Stimulated activated naive CD8-positive, alpha-beta T cell treated with anti-CD3 and anti-CD28 coated beads, Interleukin-15, Interleukin-2, amounts not matched to agents 100 ng/mL and 50 ng/mL, for 24 hours (primary cell): ENCODE measurements at regions not wholly inside any gene's neighbourhood (a gene's known extent, or its start where the extent isn't known, plus 50 kb on each side); places are given as distances from the start of the nearest gene placed in this dataset.
"Not testable (repeated sequence)": the region's sequence is repeated elsewhere in the genome, so short reads cannot be mapped to it uniquely, and the experiment has no call there.

Source experiments
- H3K27ac Mint-ChIP-seq: one replicate; pipeline ENCODE4 v1.8.0; 2021; ENCODE audit warnings: mild to moderate bottlenecking, mixed read lengths
- H3K27me3 Mint-ChIP-seq: one replicate; pipeline ENCODE4 v1.8.0; 2021; ENCODE audit warnings: mixed read lengths
- H3K36me3 Mint-ChIP-seq: one replicate; pipeline ENCODE4 v1.8.0; 2021; ENCODE audit warnings: low read depth, mixed read lengths
- H3K4me1 Mint-ChIP-seq: one replicate; pipeline ENCODE4 v1.8.0; 2021; ENCODE audit warnings: low read depth, mixed read lengths
- H3K4me3 Mint-ChIP-seq: one replicate; pipeline ENCODE4 v1.8.0; 2021; ENCODE audit warnings: mild to moderate bottlenecking, mixed read lengths
- H3K9me3 Mint-ChIP-seq: one replicate; pipeline ENCODE4 v1.8.0; 2021; ENCODE audit warnings: mixed read lengths

GRCh38 chr15:87720235-87720634, 536.3 kb downstream of the NTRK3 start:
- Mint-ChIP-seq H3K4me3 (no peak overlapping the region), H3K4me1 (no peaks in the 10 kb centered on the region), H3K27ac (no peak overlapping the region), H3K27me3 (no peaks in the 10 kb centered on the region), H3K9me3 (no peaks in the 10 kb centered on the region), H3K36me3 (no peaks in the 10 kb centered on the region)

GRCh38 chr15:87716422-87716821, 540.1 kb downstream of the NTRK3 start:
- H3K36me3 Mint-ChIP-seq = no peaks in the 10 kb centered on the region
- no peak overlapping the region for H3K27ac Mint-ChIP-seq
- no peaks in the 10 kb centered on the region for H3K27me3 Mint-ChIP-seq
- no peaks in the 10 kb centered on the region for H3K4me1 Mint-ChIP-seq
- no peaks in the 10 kb centered on the region for H3K9me3 Mint-ChIP-seq
- H3K4me3 Mint-ChIP-seq = no peak overlapping the region

- H3K27ac Mint-ChIP-seq = no peak overlapping the region
- no peaks in the 10 kb centered on the region for H3K9me3 Mint-ChIP-seq
- no peak overlapping the region for H3K4me3 Mint-ChIP-seq
- no peaks in the 10 kb centered on the region for H3K4me1 Mint-ChIP-seq
- H3K36me3 Mint-ChIP-seq = no peaks in the 10 kb centered on the region
- H3K27me3 Mint-ChIP-seq = no peaks in the 10 kb centered on the region
Measured at GRCh38 chr15:87715252-87715651, 541.3 kb downstream of the NTRK3 start.

- Mint-ChIP-seq H3K27me3 (no peaks in the 10 kb centered on the region), H3K36me3 (no peaks in the 10 kb centered on the region), H3K9me3 (no peaks in the 10 kb centered on the region), H3K27ac (no peak overlapping the region), H3K4me1 (no peaks in the 10 kb centered on the region), H3K4me3 (no peak overlapping the region)
Measured at GRCh38 chr15:87713475-87713879, 543.1 kb downstream of the NTRK3 start.

GRCh38 chr15:87712211-87712610, 544.3 kb downstream of the NTRK3 start:
- Mint-ChIP-seq H3K9me3 (no peaks in the 10 kb centered on the region), H3K36me3 (no peaks in the 10 kb centered on the region), H3K27ac (no peak overlapping the region), H3K4me1 (no peaks in the 10 kb centered on the region), H3K4me3 (no peak overlapping the region), H3K27me3 (no peaks in the 10 kb centered on the region)

- no peaks in the 10 kb centered on the region for H3K9me3 Mint-ChIP-seq
- no peaks in the 10 kb centered on the region for H3K27me3 Mint-ChIP-seq
- no peak overlapping the region for H3K27ac Mint-ChIP-seq
- H3K4me1 Mint-ChIP-seq = no peaks in the 10 kb centered on the region
- no peaks in the 10 kb centered on the region for H3K36me3 Mint-ChIP-seq
- H3K4me3 Mint-ChIP-seq = no peak overlapping the region
Measured at GRCh38 chr15:87711026-87711425, 545.5 kb downstream of the NTRK3 start.

GRCh38 chr15:87710406-87710805, 546.1 kb downstream of the NTRK3 start:
- no peaks in the 10 kb centered on the region for H3K4me1 Mint-ChIP-seq
- H3K4me3 Mint-ChIP-seq = no peak overlapping the region
- no peaks in the 10 kb centered on the region for H3K36me3 Mint-ChIP-seq
- H3K9me3 Mint-ChIP-seq = no peaks in the 10 kb centered on the region
- no peaks in the 10 kb centered on the region for H3K27me3 Mint-ChIP-seq
- H3K27ac Mint-ChIP-seq = no peak overlapping the region

GRCh38 chr15:87707566-87708130, 548.9 kb downstream of the NTRK3 start:
- Mint-ChIP-seq H3K9me3 (peaks cover 5% of the 10 kb centered on the region), H3K4me3 (no peak overlapping the region), H3K4me1 (no peaks in the 10 kb centered on the region), H3K36me3 (no peaks in the 10 kb centered on the region), H3K27ac (no peak overlapping the region), H3K27me3 (peaks cover 4% of the 10 kb centered on the region)

- no peak overlapping the region for H3K27ac Mint-ChIP-seq
- peaks cover 4% of the 10 kb centered on the region for H3K27me3 Mint-ChIP-seq
- no peak overlapping the region for H3K4me3 Mint-ChIP-seq
- H3K36me3 Mint-ChIP-seq = no peaks in the 10 kb centered on the region
- peaks cover 5% of the 10 kb centered on the region for H3K9me3 Mint-ChIP-seq
- no peaks in the 10 kb centered on the region for H3K4me1 Mint-ChIP-seq
Measured at GRCh38 chr15:87707071-87707470, 549.5 kb downstream of the NTRK3 start.

- no peak overlapping the region for H3K4me3 Mint-ChIP-seq
- peaks cover 4% of the 10 kb centered on the region for H3K27me3 Mint-ChIP-seq
- H3K27ac Mint-ChIP-seq = no peak overlapping the region
- H3K36me3 Mint-ChIP-seq = no peaks in the 10 kb centered on the region
- no peaks in the 10 kb centered on the region for H3K4me1 Mint-ChIP-seq
- peaks cover 5% of the 10 kb centered on the region for H3K9me3 Mint-ChIP-seq
Measured at GRCh38 chr15:87706001-87706400, 550.5 kb downstream of the NTRK3 start.

- Mint-ChIP-seq H3K27me3 (peaks cover 4% of the 10 kb centered on the region), H3K27ac (no peak overlapping the region), H3K4me3 (no peak overlapping the region), H3K4me1 (no peaks in the 10 kb centered on the region), H3K36me3 (no peaks in the 10 kb centered on the region), H3K9me3 (peaks cover 9% of the 10 kb centered on the region)
Measured at GRCh38 chr15:87704276-87704675, 552.3 kb downstream of the NTRK3 start.

- Mint-ChIP-seq H3K4me3 (no peak overlapping the region), H3K4me1 (no peaks in the 10 kb centered on the region), H3K27me3 (peaks cover 4% of the 10 kb centered on the region), H3K9me3 (peaks cover 9% of the 10 kb centered on the region), H3K27ac (no peak overlapping the region), H3K36me3 (no peaks in the 10 kb centered on the region)
Measured at GRCh38 chr15:87703327-87704111, 553.0 kb downstream of the NTRK3 start.

- Mint-ChIP-seq H3K27ac (no peak overlapping the region), H3K9me3 (peaks cover 12% of the 10 kb centered on the region), H3K36me3 (no peaks in the 10 kb centered on the region), H3K4me1 (no peaks in the 10 kb centered on the region), H3K27me3 (peaks cover 4% of the 10 kb centered on the region), H3K4me3 (no peak overlapping the region)
Measured at GRCh38 chr15:87702270-87702669, 554.3 kb downstream of the NTRK3 start.

GRCh38 chr15:87698467-87698866, 558.1 kb downstream of the NTRK3 start:
- H3K27me3 Mint-ChIP-seq, H3K4me3 Mint-ChIP-seq, H3K27ac Mint-ChIP-seq, H3K4me1 Mint-ChIP-seq, H3K36me3 Mint-ChIP-seq, H3K9me3 Mint-ChIP-seq: not testable (repeated sequence)

- Mint-ChIP-seq H3K27ac (no peak overlapping the region), H3K4me3 (no peak overlapping the region)
Measured at GRCh38 chr15:87689716-87690115, 566.8 kb downstream of the NTRK3 start.

GRCh38 chr15:87687523-87687870, 569.0 kb downstream of the NTRK3 start:
- no peaks in the 10 kb centered on the region for H3K27me3 Mint-ChIP-seq
- H3K9me3 Mint-ChIP-seq = peaks cover 7% of the 10 kb centered on the region
- H3K4me1 Mint-ChIP-seq = peaks cover 5% of the 10 kb centered on the region
- H3K4me3 Mint-ChIP-seq = no peak overlapping the region
- no peak overlapping the region for H3K27ac Mint-ChIP-seq
- H3K36me3 Mint-ChIP-seq = no peaks in the 10 kb centered on the region

More at GRCh38 chr15:87689716-87690115, 566.8 kb downstream of the NTRK3 start:
- H3K9me3 Mint-ChIP-seq = peaks cover 9% of the 10 kb centered on the region
- no peaks in the 10 kb centered on the region for H3K36me3 Mint-ChIP-seq
- peaks cover 5% of the 10 kb centered on the region for H3K4me1 Mint-ChIP-seq
- no peaks in the 10 kb centered on the region for H3K27me3 Mint-ChIP-seq
